Natural killer cell (primary cell): ENCODE measurements at regions not wholly inside any gene's neighbourhood (a gene's known extent, or its start where the extent isn't known, plus 50 kb on each side); places are given as distances from the start of the nearest gene placed in this dataset.

Experiments
- ATAC-seq, 3 donors: fragments of 150-1000 bp in 2 of 3; fragments of 200-7000 bp in 1 of 3; cut with Tn5 transposase; 1 replicate in 1 of 3; 2 replicates in 2 of 3; pipeline ENCODE4 v1.10.0; 2021; ENCODE audit warnings: mild to moderate bottlenecking in 2 of 3, moderate library complexity in 2 of 3
- DNase-seq, 2 donors: peaks; one replicate each; pipeline versions ENCODE4 v3.0.0 to v3.0.0-alpha.2; 2013 to 2021; ENCODE audit warnings: mixed read lengths in 1 of 2
- H3K27ac ChIP-seq: one replicate; pipeline ENCODE4 v1.5.1; 2013; ENCODE audit warnings: mild to moderate bottlenecking, low read length
- H3K27me3 ChIP-seq: one replicate; pipeline ENCODE4 v1.6.1; 2013; ENCODE audit warnings: low read length; ENCODE audit not compliant: control insufficient read depth, insufficient read depth
- H3K36me3 ChIP-seq: one replicate; pipeline ENCODE4 v1.6.1; 2013; ENCODE audit warnings: low read length; ENCODE audit not compliant: control insufficient read depth, insufficient read depth
- H3K4me1 ChIP-seq: one replicate; pipeline ENCODE4 v1.6.1; 2013; ENCODE audit warnings: low read length; ENCODE audit not compliant: control insufficient read depth, insufficient read depth
- H3K4me3 ChIP-seq: one replicate; pipeline ENCODE4 v1.5.1; 2013; ENCODE audit warnings: low read length
- H3K9me3 ChIP-seq: one replicate; pipeline ENCODE4 v1.6.1; 2013; ENCODE audit warnings: low read length; ENCODE audit not compliant: control insufficient read depth, insufficient read depth
- H3K27ac Mint-ChIP-seq, 2 donors: one replicate each; pipeline ENCODE4 v1.8.0; 2022; ENCODE audit warnings: mild to moderate bottlenecking in 2 of 2, mixed read lengths in 2 of 2, moderate library complexity in 1 of 2
- H3K27me3 Mint-ChIP-seq, 2 donors: one replicate each; pipeline ENCODE4 v1.8.0; 2022; ENCODE audit warnings: low read depth in 2 of 2, mixed read lengths in 2 of 2
- H3K36me3 Mint-ChIP-seq: one replicate; pipeline ENCODE4 v1.8.0; 2022; ENCODE audit warnings: mixed read lengths
- H3K4me1 Mint-ChIP-seq, 2 donors: one replicate each; pipeline ENCODE4 v1.8.0; 2022; ENCODE audit warnings: mixed read lengths in 2 of 2
- H3K4me3 Mint-ChIP-seq: one replicate; pipeline ENCODE4 v1.8.0; 2022; ENCODE audit warnings: mild to moderate bottlenecking, moderate library complexity, mixed read lengths
- H3K9me3 Mint-ChIP-seq, 2 donors: one replicate each; pipeline ENCODE4 v1.8.0; 2022; ENCODE audit warnings: mixed read lengths in 2 of 2
- WGBS: methylation state at CpG from one replicate; pipeline ENCODE4 v1.1.7; 2013; ENCODE audit warnings: missing lambda C conversion rate; ENCODE audit not compliant: insufficient coverage; 5-methylcytosine and 5-hydroxymethylcytosine counted together
- intact Hi-C: fragments of 100-400 bp; cut with micrococcal nuclease; formaldehyde crosslinking; loops from one replicate; pipeline ENCODE4 v1.14.2; 2022
- TF ChIP-seq, protein P1 (sequence below): fragments of 200-600 bp; IDR thresholded peaks from one replicate; pipeline ENCODE4 v1.8.0; 2022; ENCODE audit warnings: antibody characterized with exemption

DNA sequence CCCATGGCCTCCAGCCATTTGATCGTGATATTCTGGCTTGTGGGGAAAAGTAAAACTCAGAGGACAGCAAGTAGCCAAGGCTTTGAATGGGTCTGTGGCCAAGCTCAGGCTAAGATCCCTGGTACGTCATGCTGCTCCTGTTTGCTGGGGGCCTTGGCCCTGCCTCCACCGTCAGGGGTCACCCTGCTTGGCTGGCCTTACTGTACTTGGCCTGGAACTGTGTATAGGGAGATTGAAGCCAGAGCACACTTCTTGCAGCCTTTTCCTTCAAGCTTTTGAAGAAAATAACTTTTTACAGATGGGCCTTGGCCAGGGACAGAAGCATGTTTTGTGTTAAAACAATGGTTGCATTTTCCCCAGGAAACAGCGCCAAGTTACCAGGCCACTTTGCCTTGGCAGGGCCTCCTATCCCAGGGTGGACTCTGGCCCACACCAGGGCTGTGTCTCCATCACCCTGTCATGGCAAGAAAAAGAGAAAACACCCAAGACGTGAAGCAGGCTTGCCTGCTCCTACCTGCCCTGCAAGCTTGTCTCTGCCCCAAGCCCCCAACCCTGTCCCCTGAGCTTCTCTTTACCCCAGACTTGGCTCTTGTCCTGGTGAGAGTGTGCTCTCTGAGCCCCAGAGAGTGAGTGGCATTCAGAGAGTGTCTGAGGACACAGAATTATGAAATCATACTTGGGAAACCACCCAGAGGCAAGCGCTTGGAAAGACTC, 286.9 kb downstream of the GADD45G start:
- intact Hi-C loops = no loop called here
- Mint-ChIP-seq H3K36me3 (no peaks in the 10 kb centered on the region), H3K27ac (no peak overlapping the region), H3K9me3 (no peaks in the 10 kb centered on the region), H3K27me3 (peaks cover 6 to 22% of the 10 kb centered on the region in 2 donors), H3K4me3 (no peak overlapping the region), H3K4me1 (no peaks in the 10 kb centered on the region)
- TF ChIP-seq, protein P1, sequence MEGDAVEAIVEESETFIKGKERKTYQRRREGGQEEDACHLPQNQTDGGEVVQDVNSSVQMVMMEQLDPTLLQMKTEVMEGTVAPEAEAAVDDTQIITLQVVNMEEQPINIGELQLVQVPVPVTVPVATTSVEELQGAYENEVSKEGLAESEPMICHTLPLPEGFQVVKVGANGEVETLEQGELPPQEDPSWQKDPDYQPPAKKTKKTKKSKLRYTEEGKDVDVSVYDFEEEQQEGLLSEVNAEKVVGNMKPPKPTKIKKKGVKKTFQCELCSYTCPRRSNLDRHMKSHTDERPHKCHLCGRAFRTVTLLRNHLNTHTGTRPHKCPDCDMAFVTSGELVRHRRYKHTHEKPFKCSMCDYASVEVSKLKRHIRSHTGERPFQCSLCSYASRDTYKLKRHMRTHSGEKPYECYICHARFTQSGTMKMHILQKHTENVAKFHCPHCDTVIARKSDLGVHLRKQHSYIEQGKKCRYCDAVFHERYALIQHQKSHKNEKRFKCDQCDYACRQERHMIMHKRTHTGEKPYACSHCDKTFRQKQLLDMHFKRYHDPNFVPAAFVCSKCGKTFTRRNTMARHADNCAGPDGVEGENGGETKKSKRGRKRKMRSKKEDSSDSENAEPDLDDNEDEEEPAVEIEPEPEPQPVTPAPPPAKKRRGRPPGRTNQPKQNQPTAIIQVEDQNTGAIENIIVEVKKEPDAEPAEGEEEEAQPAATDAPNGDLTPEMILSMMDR = no peak
- DNase-seq (no peak), ATAC-seq (no peak)
- no peaks in the 10 kb centered on the region for H3K36me3 ChIP-seq
- 90% methylated on average over 5 of the region's 6 CpGs for WGBS
- no peaks in the 10 kb centered on the region for H3K9me3 ChIP-seq
- H3K27me3 ChIP-seq = peaks cover 2% of the 10 kb centered on the region
- no peak overlapping the region for H3K27ac ChIP-seq
- no peak overlapping the region for H3K4me3 ChIP-seq
- H3K4me1 ChIP-seq = no peaks in the 10 kb centered on the region

DNA sequence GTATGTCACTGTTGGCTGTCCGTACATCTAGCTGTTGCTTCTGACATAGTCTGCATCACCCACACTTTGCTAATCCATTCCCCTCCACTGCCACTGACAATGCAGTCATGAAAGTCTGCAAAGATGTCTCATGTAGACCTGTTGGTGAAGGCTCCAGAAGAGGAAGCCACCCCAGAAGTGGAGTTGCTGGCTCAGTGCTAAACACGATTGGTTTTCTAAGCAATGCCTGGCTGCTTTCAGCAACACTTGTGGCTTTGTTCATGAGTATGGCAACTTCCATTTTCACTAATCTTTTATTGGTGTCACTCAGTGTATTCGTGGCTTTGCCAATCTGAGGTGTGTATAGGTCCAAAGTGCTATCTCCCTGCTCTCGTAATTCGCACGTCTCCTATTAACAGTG, 288.1 kb downstream of the GADD45G start:
- Histone ChIP-seq H3K27ac (no peak overlapping the region), H3K4me1 (no peaks in the 10 kb centered on the region), H3K27me3 (peaks cover 2% of the 10 kb centered on the region), H3K9me3 (no peaks in the 10 kb centered on the region), H3K36me3 (no peaks in the 10 kb centered on the region), H3K4me3 (no peak overlapping the region)
- 81% methylated on average over 6 of the region's 6 CpGs for WGBS
- no peaks in the 10 kb centered on the region for H3K4me1 Mint-ChIP-seq
- intact Hi-C loops = no loop called here
- no peak overlapping the region for H3K27ac Mint-ChIP-seq
- DNase-seq (no peak), ATAC-seq (no peak)
- no peaks in the 10 kb centered on the region for H3K36me3 Mint-ChIP-seq
- H3K27me3 Mint-ChIP-seq = peaks cover 6 to 29% of the 10 kb centered on the region in 2 donors
- no peak overlapping the region for H3K4me3 Mint-ChIP-seq
- no peaks in the 10 kb centered on the region for H3K9me3 Mint-ChIP-seq
- TF ChIP-seq, protein P1 = no peak

DNA sequence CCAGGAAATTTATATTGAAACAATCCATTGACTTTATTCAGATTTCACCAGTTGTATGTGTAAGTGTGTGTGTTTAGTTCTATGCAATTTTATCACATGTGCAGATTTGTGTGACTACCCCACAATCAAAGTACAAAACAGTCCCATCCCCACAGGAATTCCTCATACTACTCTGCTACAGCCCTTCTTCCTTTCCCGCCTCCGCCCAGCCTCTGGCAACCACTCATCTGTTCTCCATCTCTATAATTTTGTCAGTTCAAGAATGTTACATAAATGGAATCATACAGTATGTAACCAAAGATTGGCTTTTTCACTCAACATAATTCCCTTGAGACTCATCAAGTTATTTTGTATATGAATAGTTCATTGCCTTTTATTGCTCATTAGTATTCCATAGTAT, 289.1 kb downstream of the GADD45G start:
- TF ChIP-seq, protein P1 = no peak
- Mint-ChIP-seq H3K9me3 (no peaks in the 10 kb centered on the region), H3K4me3 (no peak overlapping the region), H3K36me3 (no peaks in the 10 kb centered on the region), H3K27me3 (peaks cover 6 to 31% of the 10 kb centered on the region in 2 donors), H3K4me1 (no peaks in the 10 kb centered on the region), H3K27ac (no peak overlapping the region)
- 93% methylated on average over 2 of the region's 2 CpGs for WGBS
- ATAC-seq (no peak), DNase-seq (no peak)
- intact Hi-C loops = no loop called here
- Histone ChIP-seq H3K4me1 (no peaks in the 10 kb centered on the region), H3K36me3 (no peaks in the 10 kb centered on the region), H3K9me3 (no peaks in the 10 kb centered on the region), H3K4me3 (no peak overlapping the region), H3K27me3 (peaks cover 2% of the 10 kb centered on the region), H3K27ac (no peak overlapping the region)

DNA sequence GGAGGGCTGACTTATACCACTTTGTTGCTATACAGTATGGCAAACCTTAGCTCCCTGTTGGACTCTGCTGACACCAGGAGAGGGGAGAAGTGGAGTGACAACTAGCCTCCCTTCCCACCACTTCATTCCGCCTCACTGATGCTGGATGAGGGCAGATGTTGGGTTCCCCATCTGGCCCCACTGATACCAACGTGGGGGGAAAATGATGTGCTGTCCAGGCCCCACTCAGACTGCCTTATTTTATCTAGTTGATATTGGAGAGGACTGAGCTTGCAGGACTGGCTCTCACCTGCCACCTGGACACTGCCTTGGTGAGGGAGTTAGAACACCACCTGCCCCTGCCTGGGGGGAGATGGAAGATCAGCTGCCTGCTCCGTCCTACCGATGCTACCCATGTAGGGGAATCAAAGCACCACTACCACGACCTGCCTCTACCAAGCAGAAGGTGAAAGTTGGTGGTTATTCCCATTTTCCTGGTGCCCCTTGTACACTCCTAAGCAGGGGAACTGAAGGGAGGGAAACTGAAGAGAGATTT, 292.1 kb downstream of the GADD45G start:
- Histone ChIP-seq H3K4me3 (no peak overlapping the region), H3K27me3 (peaks cover 2% of the 10 kb centered on the region), H3K27ac (no peak overlapping the region), H3K36me3 (no peaks in the 10 kb centered on the region), H3K4me1 (no peaks in the 10 kb centered on the region), H3K9me3 (no peaks in the 10 kb centered on the region)
- ATAC-seq (no peak), DNase-seq (no peak)
- TF ChIP-seq, protein P1 = no peak
- Mint-ChIP-seq H3K27me3 (peaks cover 17 to 56% of the 10 kb centered on the region in 2 donors), H3K4me1 (no peaks in the 10 kb centered on the region), H3K36me3 (no peaks in the 10 kb centered on the region), H3K4me3 (no peak overlapping the region), H3K9me3 (no peaks in the 10 kb centered on the region), H3K27ac (no peak overlapping the region)
- intact Hi-C loops = no loop called here
- 86% methylated on average over 4 of the region's 5 CpGs for WGBS
